HepG2 (cell line): ENCODE measurements at regions not wholly inside any gene's neighbourhood (a gene's known extent, or its start where the extent isn't known, plus 50 kb on each side); places are given as distances from the start of the nearest gene placed in this dataset.

Source experiments
- ATAC-seq: fragments of 200-7000 bp; cut with Tn5 transposase; 3 replicates; pipeline ENCODE4 v1.9.1; 2020; ENCODE audit warnings: mild to moderate bottlenecking, moderate library complexity
- BruUV-seq: library from RNA; stranded (reverse); fragments of 400-500 nt; replicated peaks from 2 replicates; lab custom pipeline; 2021; lab: Mats Ljungman, UMichigan
- CTCF ChIA-PET: fragments of 300-600 bp; formaldehyde crosslinking; extraction: SDS; loops from one replicate; lab custom pipeline; 2021; ENCODE audit warnings: low total read pairs, inconsistent platforms, low intra/inter-chr PET ratio; lab: Yijun Ruan, JAX
- POLR2A ChIA-PET: fragments of 350-600 bp; sonication (Branson Sonifier 250); formaldehyde crosslinking; loops from one replicate; lab custom pipeline; 2020; ENCODE audit warnings: antibody characterized with exemption, inconsistent platforms; lab: Yijun Ruan, JAX
- DNase-seq: peaks from one replicate; pipeline ENCODE4 v3.0.0-alpha.2; 2015; ENCODE audit warnings: low spot score
- FAIRE-seq: peaks from 3 replicates; lab custom pipeline; 2011; peaks lifted over from hg19 to GRCh38; lab: Jason Lieb, UNC
- H2AFZ ChIP-seq: one replicate; pipeline ENCODE4 v1.6.1; 2011; ENCODE audit warnings: low read length, inconsistent platforms
- H3K27ac ChIP-seq: fragments of 300-600 bp; 3 replicates; pipeline ENCODE4 v1.8.0; 2011; ENCODE audit warnings: mixed run types, mild to moderate bottlenecking, mixed read lengths, low read length, inconsistent platforms; ENCODE audit not compliant: insufficient read depth; ENCODE audit errors: extremely low read length
- H3K27me3 ChIP-seq, 2 experiments: fragments of 200-600 bp in 1 of 2; 2 replicates in 1 of 2; 3 replicates in 1 of 2; pipeline versions ENCODE4 v1.6.0 to v1.8.0; 2011; ENCODE audit warnings: low read length in 2 of 2, mild to moderate bottlenecking in 2 of 2, moderate library complexity in 2 of 2, inconsistent platforms in 1 of 2; ENCODE audit not compliant: insufficient read depth in 2 of 2, control insufficient read depth in 1 of 2
- H3K36me3 ChIP-seq, 2 experiments: fragments of 200-600 bp in 1 of 2; replicated peaks in 1 of 2; 2 replicates in 1 of 2; 3 replicates in 1 of 2; pipeline versions ENCODE4 v1.5.1 to v1.8.0; 2011; ENCODE audit warnings: low read length in 2 of 2, inconsistent platforms in 1 of 2; ENCODE audit not compliant: insufficient read depth in 2 of 2, control insufficient read depth in 1 of 2
- H3K4me1 ChIP-seq: 2 replicates; pipeline ENCODE4 v1.5.1; 2012; ENCODE audit warnings: low read length, inconsistent platforms; ENCODE audit not compliant: insufficient read depth
- H3K4me2 ChIP-seq: 2 replicates; pipeline ENCODE4 v1.6.0; 2011; ENCODE audit warnings: low read depth, low read length, inconsistent platforms
- H3K4me3 ChIP-seq, 3 experiments: fragments of 200-600 bp in 1 of 3; sonication (generic), shearing (Covaris generic) in 1 of 3; replicated peaks in 1 of 3; 2 replicates each; pipeline ENCODE4 v1.5.1; 2011 to 2016; ENCODE audit warnings: low read length in 3 of 3, inconsistent platforms in 2 of 3, low read depth in 2 of 3, mild to moderate bottlenecking in 2 of 3, control low read depth in 1 of 3, mixed read lengths in 1 of 3; ENCODE audit not compliant: insufficient read depth in 1 of 3
- H3K79me2 ChIP-seq: one replicate; pipeline ENCODE4 v1.6.1; 2011; ENCODE audit warnings: low read length, inconsistent platforms; ENCODE audit not compliant: insufficient read depth
- H3K9ac ChIP-seq: 2 replicates; pipeline ENCODE4 v1.6.0; 2011; ENCODE audit warnings: mild to moderate bottlenecking, low read depth, low read length, inconsistent platforms; ENCODE audit not compliant: insufficient read depth
- H3K9me3 ChIP-seq: 2 replicates; pipeline ENCODE4 v1.5.1; 2012; ENCODE audit warnings: mild to moderate bottlenecking, low read length
- H4K20me1 ChIP-seq: 2 replicates; pipeline ENCODE4 v1.6.0; 2011; ENCODE audit warnings: inconsistent platforms, mild to moderate bottlenecking, low read length, moderate library complexity; ENCODE audit not compliant: insufficient read depth
- FOSL2 ChIP-seq: sonication (generic); formaldehyde crosslinking; IDR thresholded peaks from 2 replicates; pipeline ENCODE4 v1.4.0; 2020; ENCODE audit warnings: missing genetic modification reagents
- JARID2 ChIP-seq: sonication (generic); formaldehyde crosslinking; IDR thresholded peaks from 2 replicates; pipeline ENCODE4 v1.8.1; 2023; ENCODE audit warnings: missing genetic modification reagents, inconsistent platforms; ENCODE audit not compliant: insufficient replicate concordance
- KLF15 ChIP-seq: sonication (generic); formaldehyde crosslinking; IDR thresholded peaks from 2 replicates; pipeline ENCODE4 v1.8.1; 2023; ENCODE audit warnings: borderline replicate concordance, mild to moderate bottlenecking, inconsistent platforms, missing genetic modification reagents, mixed read lengths
- MIER3 ChIP-seq: IDR thresholded peaks from 2 replicates; pipeline ENCODE4 v1.6.1; 2016; ENCODE audit warnings: missing compliant biosample characterization, borderline replicate concordance
- PTBP1 ChIP-seq: fragments of 200-400 bp; formaldehyde crosslinking; IDR thresholded peaks from 2 replicates; pipeline ENCODE4 v1.6.1; 2018; ENCODE audit warnings: low read length, low read depth; ENCODE audit not compliant: poor library complexity, severe bottlenecking
- WGBS: methylation state at CpG from one replicate; pipeline ENCODE4 v1.1.6; 2017; ENCODE audit warnings: low lambda C conversion rate; 5-methylcytosine and 5-hydroxymethylcytosine counted together
- in situ Hi-C: cut with HindIII; loops from 2 replicates; pipeline ENCODE4 v1.10.0; 2017; ENCODE audit warnings: low pct_unique_long_range_greater_than_20kb; ENCODE audit not compliant: extremely low pct_ligation_motif_present
- intact Hi-C: fragments of 100-400 bp; cut with micrococcal nuclease; formaldehyde crosslinking; loops from one replicate; pipeline ENCODE4 v1.10.0; 2022; ENCODE audit not compliant: unreplicated experiment
- TF ChIP-seq, protein P1 (sequence below): sonication (generic); formaldehyde crosslinking; IDR thresholded peaks from 2 replicates; pipeline ENCODE4 v1.8.0; 2022; ENCODE audit warnings: mild to moderate bottlenecking, missing genetic modification reagents
- TF ChIP-seq, protein P2 (sequence below): sonication (generic); formaldehyde crosslinking; IDR thresholded peaks from 2 replicates; pipeline ENCODE4 v1.9.0; 2021; ENCODE audit warnings: mild to moderate bottlenecking, missing genetic modification reagents
- TF ChIP-seq, protein P3 (sequence below): sonication (generic); formaldehyde crosslinking; IDR thresholded peaks from 2 replicates; pipeline ENCODE4 v1.8.0; 2022; ENCODE audit warnings: mild to moderate bottlenecking, missing genetic modification reagents, borderline replicate concordance
- TF ChIP-seq, protein P4 (sequence below): sonication (generic); formaldehyde crosslinking; IDR thresholded peaks from 2 replicates; pipeline ENCODE4 v1.5.1; 2020; ENCODE audit warnings: mild to moderate bottlenecking, missing genetic modification reagents, moderate library complexity

DNA sequence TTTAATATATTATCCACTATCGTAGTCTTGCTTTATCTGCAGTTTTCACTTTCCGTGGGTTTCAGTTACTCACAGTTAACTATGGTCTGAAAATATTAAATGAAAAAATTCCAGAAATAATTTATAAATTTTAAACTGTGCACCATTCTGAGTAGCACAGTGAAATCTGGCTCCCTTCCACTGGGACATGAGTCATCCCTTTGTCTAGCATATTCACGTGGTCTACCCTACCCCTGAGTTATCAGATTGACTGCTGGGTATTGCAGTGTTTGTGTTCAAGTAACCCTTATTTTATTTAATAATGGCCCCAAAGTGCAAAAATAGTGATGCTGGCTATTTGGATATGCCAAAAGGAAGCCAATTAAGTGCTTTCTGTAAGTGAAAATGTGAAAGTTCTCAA, 539.5 kb upstream of the AGTR1 start:
- ChIA-PET CTCF (no interaction called here), POLR2A (no interaction called here)
- Histone ChIP-seq H4K20me1 (no peaks in the 10 kb centered on the region), H3K9ac (no peak overlapping the region), H3K4me2 (no peak overlapping the region), H3K36me3 (no peaks in the 10 kb centered on the region), H3K27ac (no peak overlapping the region), H3K9me3 (no peaks in the 10 kb centered on the region), H3K4me3 (no peak overlapping the region), H2AFZ (no peak overlapping the region), H3K4me1 (no peaks in the 10 kb centered on the region), H3K79me2 (no peaks in the 10 kb centered on the region), H3K27me3 (no peaks in the 10 kb centered on the region)
- DNase-seq, result no peak
- no peak for TF ChIP-seq JARID2 (CRISPR knock-in tag)
- peak; percentile 47 for TF ChIP-seq FOSL2
- TF ChIP-seq, protein P1, sequence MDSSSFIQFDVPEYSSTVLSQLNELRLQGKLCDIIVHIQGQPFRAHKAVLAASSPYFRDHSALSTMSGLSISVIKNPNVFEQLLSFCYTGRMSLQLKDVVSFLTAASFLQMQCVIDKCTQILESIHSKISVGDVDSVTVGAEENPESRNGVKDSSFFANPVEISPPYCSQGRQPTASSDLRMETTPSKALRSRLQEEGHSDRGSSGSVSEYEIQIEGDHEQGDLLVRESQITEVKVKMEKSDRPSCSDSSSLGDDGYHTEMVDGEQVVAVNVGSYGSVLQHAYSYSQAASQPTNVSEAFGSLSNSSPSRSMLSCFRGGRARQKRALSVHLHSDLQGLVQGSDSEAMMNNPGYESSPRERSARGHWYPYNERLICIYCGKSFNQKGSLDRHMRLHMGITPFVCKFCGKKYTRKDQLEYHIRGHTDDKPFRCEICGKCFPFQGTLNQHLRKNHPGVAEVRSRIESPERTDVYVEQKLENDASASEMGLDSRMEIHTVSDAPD, result no peak
- TF ChIP-seq, protein P2, sequence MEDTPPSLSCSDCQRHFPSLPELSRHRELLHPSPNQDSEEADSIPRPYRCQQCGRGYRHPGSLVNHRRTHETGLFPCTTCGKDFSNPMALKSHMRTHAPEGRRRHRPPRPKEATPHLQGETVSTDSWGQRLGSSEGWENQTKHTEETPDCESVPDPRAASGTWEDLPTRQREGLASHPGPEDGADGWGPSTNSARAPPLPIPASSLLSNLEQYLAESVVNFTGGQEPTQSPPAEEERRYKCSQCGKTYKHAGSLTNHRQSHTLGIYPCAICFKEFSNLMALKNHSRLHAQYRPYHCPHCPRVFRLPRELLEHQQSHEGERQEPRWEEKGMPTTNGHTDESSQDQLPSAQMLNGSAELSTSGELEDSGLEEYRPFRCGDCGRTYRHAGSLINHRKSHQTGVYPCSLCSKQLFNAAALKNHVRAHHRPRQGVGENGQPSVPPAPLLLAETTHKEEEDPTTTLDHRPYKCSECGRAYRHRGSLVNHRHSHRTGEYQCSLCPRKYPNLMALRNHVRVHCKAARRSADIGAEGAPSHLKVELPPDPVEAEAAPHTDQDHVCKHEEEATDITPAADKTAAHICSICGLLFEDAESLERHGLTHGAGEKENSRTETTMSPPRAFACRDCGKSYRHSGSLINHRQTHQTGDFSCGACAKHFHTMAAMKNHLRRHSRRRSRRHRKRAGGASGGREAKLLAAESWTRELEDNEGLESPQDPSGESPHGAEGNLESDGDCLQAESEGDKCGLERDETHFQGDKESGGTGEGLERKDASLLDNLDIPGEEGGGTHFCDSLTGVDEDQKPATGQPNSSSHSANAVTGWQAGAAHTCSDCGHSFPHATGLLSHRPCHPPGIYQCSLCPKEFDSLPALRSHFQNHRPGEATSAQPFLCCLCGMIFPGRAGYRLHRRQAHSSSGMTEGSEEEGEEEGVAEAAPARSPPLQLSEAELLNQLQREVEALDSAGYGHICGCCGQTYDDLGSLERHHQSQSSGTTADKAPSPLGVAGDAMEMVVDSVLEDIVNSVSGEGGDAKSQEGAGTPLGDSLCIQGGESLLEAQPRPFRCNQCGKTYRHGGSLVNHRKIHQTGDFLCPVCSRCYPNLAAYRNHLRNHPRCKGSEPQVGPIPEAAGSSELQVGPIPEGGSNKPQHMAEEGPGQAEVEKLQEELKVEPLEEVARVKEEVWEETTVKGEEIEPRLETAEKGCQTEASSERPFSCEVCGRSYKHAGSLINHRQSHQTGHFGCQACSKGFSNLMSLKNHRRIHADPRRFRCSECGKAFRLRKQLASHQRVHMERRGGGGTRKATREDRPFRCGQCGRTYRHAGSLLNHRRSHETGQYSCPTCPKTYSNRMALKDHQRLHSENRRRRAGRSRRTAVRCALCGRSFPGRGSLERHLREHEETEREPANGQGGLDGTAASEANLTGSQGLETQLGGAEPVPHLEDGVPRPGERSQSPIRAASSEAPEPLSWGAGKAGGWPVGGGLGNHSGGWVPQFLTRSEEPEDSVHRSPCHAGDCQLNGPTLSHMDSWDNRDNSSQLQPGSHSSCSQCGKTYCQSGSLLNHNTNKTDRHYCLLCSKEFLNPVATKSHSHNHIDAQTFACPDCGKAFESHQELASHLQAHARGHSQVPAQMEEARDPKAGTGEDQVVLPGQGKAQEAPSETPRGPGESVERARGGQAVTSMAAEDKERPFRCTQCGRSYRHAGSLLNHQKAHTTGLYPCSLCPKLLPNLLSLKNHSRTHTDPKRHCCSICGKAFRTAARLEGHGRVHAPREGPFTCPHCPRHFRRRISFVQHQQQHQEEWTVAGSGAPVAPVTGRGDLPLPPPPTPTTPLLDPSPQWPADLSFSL, result no peak
- TF ChIP-seq, protein P3, sequence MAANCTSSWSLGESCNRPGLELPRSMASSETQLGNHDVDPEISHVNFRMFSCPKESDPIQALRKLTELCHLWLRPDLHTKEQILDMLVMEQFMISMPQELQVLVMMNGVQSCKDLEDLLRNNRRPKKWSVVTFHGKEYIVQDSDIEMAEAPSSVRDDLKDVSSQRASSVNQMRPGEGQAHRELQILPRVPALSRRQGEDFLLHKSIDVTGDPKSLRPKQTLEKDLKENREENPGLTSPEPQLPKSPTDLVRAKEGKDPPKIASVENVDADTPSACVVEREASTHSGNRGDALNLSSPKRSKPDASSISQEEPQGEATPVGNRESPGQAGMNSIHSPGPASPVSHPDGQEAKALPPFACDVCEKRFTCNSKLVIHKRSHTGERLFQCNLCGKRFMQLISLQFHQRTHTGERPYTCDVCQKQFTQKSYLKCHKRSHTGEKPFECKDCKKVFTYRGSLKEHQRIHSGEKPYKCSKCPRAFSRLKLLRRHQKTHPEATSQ, result no peak
- TF ChIP-seq KLF15, result no peak
- no peak for TF ChIP-seq PTBP1
- TF ChIP-seq, protein P4, sequence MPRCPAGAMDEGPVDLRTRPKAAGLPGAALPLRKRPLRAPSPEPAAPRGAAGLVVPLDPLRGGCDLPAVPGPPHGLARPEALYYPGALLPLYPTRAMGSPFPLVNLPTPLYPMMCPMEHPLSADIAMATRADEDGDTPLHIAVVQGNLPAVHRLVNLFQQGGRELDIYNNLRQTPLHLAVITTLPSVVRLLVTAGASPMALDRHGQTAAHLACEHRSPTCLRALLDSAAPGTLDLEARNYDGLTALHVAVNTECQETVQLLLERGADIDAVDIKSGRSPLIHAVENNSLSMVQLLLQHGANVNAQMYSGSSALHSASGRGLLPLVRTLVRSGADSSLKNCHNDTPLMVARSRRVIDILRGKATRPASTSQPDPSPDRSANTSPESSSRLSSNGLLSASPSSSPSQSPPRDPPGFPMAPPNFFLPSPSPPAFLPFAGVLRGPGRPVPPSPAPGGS (CRISPR knock-in tag), result no peak
- no peak for TF ChIP-seq MIER3
- FAIRE-seq, result no peak
- WGBS, result 14% methylated on average over 3 of the region's 3 CpGs
- in situ Hi-C loops (no loop called here), intact Hi-C loops (no loop called here)
- no peak for ATAC-seq
- BruUV-seq, result no TSS peak
